ENCODE measurements at regions not wholly inside any gene's neighbourhood (a gene's known extent, or its start where the extent isn't known, plus 50 kb on each side); places are given as distances from the start of the nearest gene placed in this dataset.
"Not testable (repeated sequence)": the region's sequence is repeated elsewhere in the genome, so short reads cannot be mapped to it uniquely, and the experiment has no call there.

DNA sequence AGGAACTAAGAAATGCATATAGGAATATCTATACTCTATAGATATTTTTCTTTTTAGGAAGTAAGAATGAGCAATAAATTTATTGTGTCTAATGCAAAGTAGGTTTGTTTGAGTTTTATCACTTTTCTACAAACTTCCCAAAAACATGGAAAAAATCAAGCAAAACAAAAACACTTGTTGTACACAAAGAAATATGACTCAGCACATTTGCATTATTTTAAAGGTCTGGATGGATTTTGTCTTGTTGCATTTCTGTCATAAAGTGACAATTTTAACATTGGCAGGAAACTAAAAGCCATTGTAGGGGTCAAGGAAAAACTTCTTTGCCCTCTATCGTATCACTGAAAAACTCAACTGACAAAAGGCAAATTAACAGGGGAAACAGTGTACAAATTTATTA is 267.2 kb downstream of the PYDC2 start:
- no peak overlapping the region for H3K4me3 ChIP-seq (ENCODE audit: low read depth, low read length)

DNA sequence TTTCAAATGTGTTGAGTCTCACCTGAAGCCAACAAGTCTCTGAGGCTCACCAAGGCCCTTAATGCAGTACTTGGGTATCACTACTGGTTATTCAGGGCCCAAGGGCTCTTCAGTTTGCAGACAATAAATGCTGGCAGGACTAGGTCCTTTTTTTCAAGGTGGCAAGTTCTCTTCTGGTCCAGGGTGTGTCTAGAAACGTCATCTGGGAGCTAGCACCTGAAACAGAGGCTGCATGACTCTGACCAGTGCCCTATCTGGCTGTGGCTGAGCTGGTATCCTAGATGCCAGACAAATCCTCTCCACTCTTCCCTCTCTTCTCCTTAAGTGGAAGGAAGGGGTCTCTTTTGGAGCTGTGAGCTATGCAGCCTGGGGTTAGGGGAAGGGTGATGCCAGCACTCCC is 276.8 kb downstream of the PYDC2 start:
- H3K4me3 ChIP-seq (ENCODE audit: low read depth, low read length): no peak overlapping the region

- H3K4me3 ChIP-seq (ENCODE audit: low read depth, low read length): no peak overlapping the region
Measured at GRCh38 chr3:191740712-191741111, 279.7 kb downstream of the PYDC2 start.

DNA sequence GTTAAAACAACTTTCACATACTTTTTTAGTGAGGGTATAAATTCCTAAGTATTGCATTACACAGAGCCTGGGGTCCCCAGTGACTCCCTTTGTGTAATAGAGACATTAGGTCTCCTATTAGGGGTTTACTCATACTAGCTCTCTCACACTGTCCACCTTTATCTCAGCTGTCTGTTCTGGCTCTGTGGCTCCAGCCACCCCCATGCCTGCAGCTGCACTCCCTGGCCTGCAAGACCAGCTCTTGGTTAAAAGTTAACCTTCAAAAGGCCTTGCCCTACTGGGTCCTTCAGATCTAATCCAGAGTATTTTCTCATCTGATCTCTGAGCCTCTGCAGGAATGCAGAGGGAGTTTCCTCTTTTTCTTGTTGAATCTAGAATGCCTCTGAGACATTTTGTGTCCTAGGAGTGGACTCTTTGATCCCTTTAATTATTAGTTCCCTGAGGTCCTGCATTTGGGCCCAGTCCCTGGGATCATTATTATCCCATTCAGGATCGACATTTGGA is 280.9 kb downstream of the PYDC2 start:
- H3K4me3 ChIP-seq (ENCODE audit: low read depth, low read length): not testable (repeated sequence)

GRCh38 chr3:191743283-191743682 is 282.3 kb downstream of the PYDC2 start:
- H3K4me3 ChIP-seq (ENCODE audit: low read depth, low read length): no peak overlapping the region

- H3K4me3 ChIP-seq (ENCODE audit: low read depth, low read length): no peak overlapping the region
Measured at GRCh38 chr3:191750618-191751017, 289.7 kb downstream of the PYDC2 start.

DNA sequence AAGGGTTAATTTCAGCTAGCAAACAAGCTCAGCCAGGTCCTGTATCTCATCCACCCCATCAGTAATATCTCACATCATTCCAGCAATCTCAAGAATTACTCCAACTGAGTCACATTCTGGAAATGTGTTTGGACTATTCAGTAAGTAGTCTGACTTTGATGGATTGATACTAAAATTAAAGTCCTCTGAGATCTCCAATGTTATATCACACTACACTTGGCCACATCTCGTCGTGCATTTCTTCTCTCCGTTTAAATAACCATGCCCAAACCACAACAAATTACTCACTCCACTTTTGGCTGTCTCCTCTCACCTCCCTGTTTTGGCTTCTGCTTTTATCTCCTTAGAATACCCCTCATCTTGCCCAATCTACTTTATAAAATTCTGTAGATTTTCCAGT is 292.2 kb downstream of the PYDC2 start:
- no peak overlapping the region for H3K4me3 ChIP-seq (ENCODE audit: low read depth, low read length)

DNA sequence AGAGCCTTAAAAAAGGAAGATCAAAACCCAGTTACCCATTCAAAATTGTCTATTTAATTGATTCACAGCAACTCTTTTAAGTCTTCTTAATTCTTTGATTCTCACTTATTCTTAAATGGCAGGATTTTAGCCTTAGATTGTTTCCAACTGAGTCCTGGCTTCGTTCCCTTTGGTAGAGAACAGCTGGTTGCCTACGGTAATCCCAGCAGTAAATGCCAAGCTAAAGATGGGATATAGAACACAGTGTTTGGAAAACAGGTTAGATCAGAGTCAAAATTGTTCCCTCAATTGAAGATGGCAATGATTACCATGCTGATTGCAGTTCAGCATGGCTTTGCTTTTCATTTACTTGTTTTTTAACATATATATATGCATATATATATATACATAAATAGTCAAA is 300.9 kb downstream of the PYDC2 start:
- no peak overlapping the region for H3K4me3 ChIP-seq (ENCODE audit: low read depth, low read length)

- H3K4me3 ChIP-seq (ENCODE audit: low read depth, low read length): no peak overlapping the region
Measured at GRCh38 chr3:191762323-191762960, 301.5 kb downstream of the PYDC2 start.

DNA sequence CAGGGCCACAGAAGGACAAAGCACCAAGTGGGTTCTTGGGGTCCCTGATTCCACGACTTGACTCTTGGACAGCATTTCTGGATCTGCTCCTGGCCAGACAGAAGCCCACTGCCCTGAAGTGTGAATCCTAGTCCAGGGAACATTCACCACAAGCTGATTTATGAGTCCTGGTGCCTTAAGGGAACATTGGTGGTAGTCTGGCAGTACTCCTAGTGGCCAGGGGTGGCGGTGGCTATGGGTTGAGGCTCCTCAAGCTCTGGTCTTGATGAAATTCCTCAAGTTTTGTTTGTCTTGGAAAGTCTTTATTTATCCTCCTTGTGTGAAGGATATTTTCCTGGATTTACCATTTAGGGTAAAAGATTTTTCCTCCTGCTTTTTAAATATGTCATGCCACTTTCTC is 307.5 kb downstream of the PYDC2 start:
- no peak overlapping the region for H3K4me3 ChIP-seq (ENCODE audit: low read depth, low read length)

DNA sequence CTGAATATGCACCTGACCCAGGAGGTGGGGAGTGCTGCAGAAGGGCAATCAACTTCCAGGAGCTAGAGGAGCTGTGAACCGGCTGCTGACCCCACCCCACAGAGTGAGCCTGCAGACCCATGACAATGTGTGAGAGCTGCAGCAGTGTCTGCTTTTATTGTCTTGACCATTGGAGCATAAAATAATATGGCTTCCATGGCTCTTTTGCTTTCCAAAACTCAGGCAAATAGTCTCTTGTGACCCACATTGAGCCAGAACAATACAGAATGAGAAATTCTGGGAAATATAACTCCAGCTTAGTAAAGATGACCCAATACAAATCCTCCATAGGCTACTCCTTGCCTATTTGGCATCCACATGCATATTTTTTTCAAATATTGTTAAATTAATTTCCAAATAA is 309.6 kb downstream of the PYDC2 start:
- no peak overlapping the region for H3K4me3 ChIP-seq (ENCODE audit: low read depth, low read length)

- no peak overlapping the region for H3K4me3 ChIP-seq (ENCODE audit: low read depth, low read length)
Measured at GRCh38 chr3:191774485-191774884, 313.5 kb downstream of the PYDC2 start.

- no peak overlapping the region for H3K4me3 ChIP-seq (ENCODE audit: low read depth, low read length)
Measured at GRCh38 chr3:191775451-191776233, 314.7 kb downstream of the PYDC2 start.

GRCh38 chr3:191781044-191781443 is 320.1 kb downstream of the PYDC2 start:
- H3K4me3 ChIP-seq (ENCODE audit: low read depth, low read length): no peak overlapping the region

GRCh38 chr3:191783024-191783423 is 322.1 kb downstream of the PYDC2 start:
- no peak overlapping the region for H3K4me3 ChIP-seq (ENCODE audit: low read depth, low read length)

DNA sequence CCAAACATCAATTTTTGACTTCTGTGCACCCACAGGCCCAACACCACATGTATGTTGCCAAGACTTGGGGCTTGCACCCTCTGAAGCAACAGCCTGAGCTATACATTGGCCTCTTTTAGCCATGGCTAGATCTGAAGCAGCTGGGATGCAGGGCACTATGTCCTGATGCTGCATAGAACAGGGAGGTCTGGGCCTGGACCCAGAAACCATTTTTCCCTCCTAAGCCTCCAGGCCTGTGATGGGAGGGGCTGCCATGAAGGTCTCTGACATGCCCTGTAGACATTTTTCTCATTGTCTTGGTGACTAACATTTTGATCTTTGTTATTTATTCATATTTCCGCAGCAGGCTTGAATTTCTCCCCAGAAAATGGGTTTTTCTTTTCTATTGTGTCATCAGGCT is 330.0 kb downstream of the PYDC2 start:
- no peak overlapping the region for H3K4me3 ChIP-seq (ENCODE audit: low read depth, low read length)

- H3K4me3 ChIP-seq (ENCODE audit: low read depth, low read length): no peak overlapping the region
Measured at GRCh38 chr3:191792580-191792979, 331.6 kb downstream of the PYDC2 start.

- H3K4me3 ChIP-seq (ENCODE audit: low read depth, low read length): no peak overlapping the region
Measured at GRCh38 chr3:191795196-191795595, 334.2 kb downstream of the PYDC2 start.

DNA sequence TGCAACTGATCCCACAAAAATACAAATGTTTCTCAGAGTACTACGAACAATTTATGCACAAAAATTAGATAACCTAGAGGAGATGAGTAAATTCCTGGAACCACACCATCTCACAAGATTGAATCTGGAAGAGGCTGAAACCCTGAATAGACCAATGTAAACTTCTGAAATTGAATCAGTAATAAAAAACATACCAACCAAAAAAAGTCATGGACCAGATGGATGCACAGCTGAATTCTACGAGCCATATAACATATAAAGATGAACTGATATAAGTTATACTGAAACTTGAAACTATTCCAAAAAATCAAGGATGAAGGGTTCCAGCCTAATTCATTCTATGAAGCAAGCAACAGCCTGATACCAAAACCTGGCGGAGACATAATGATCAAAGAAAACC is 336.3 kb downstream of the PYDC2 start:
- no peak overlapping the region for H3K4me3 ChIP-seq (ENCODE audit: low read depth, low read length)

DNA sequence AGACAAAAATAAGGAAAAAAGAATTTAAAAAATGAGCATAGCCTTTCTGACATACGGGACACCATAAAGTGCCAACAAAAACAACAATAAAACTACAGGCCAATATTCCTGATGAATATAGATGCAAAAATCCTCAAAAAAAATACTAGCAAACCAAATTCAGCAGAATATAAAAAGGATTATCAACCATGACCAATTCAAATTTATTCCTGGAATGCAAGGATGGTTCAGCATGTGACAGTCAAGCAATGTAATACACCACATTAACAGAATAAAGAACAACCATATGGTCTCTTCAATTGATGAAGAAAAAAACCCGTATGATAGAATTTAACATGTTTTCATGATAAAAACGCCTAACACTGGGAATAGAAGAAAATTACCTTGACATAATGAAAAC is 341.7 kb downstream of the PYDC2 start:
- no peak overlapping the region for H3K4me3 ChIP-seq (ENCODE audit: low read depth, low read length)

DNA sequence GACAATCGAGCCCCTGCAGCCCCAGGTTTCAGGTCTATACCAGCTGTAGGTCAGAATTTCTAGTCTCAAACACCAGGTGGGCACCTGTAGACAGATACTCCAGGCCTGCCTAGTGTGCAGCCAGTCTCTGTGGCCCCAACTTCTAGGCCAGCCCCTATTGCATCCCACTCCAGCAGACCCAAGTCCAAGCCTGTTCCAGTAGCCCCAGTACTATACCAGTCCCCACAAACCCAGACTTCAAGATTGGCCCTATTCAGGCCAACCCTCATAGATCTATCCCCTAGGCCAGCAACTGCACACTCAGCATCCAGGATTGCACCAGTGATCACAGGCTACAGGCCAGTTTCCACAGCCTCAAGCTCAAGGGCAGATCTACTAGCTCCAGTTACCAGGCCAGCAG is 344.0 kb downstream of the PYDC2 start:
- H3K4me3 ChIP-seq (ENCODE audit: low read depth, low read length): no peak overlapping the region

DNA sequence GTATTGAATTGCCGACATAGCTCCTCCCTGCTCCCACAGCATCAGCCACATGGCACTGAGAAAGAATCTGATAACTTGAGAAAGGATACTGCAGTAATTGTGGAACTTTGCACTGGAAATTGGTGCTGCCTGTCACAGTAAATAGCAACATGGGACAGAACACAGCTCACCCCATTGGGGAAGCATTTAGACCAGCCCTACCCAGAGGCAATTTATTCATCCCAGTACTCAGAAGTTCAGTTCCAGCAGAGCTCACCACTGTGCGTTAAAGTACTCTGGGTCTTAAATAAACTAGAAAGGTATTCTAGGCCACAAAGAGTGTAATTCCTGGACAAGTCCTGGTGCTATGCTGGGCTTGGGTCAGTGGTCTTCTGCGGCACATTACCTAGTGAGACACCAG is 347.1 kb downstream of the PYDC2 start:
- no peak overlapping the region for H3K4me3 ChIP-seq (ENCODE audit: low read depth, low read length)

Measured in iPS-11a (cell line).